ENCODE measurements at regions not wholly inside any gene's neighbourhood (a gene's known extent, or its start where the extent isn't known, plus 50 kb on each side); places are given as distances from the start of the nearest gene placed in this dataset.

DNA sequence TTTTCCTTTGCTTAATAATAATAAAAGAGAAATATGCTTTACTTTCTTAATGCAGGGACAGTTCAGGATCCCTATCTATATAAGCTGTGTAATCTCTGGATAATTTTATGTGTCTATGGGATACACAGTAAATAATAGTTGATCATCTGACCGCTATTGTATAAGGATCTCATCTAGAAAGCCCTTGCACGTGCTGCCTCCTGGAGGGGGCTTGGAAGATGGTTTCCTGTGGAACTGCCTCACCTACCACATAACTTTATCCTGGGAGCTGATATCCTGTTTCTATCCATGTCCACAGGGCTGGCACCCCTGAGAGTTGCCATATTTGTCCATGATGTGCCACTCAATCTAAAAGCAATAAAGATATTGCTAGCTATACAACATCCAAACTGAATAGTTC is 139.3 kb upstream of the FRMPD4 start:
- Histone ChIP-seq H2BK120ac (ENCODE audit: low read depth, low read length) (no peak overlapping the region), H3K4me2 (ENCODE audit: low read depth, low read length) (no peak overlapping the region), H3K9ac (ENCODE audit: low read depth, low read length) (no peak overlapping the region), H2BK15ac (ENCODE audit: low read depth, low read length) (no peak overlapping the region), H3K4ac (ENCODE audit: low read depth, low read length) (no peak overlapping the region), H3K9me1 (ENCODE audit: insufficient read depth, low read length) (no peaks in the 10 kb centered on the region), H2AK5ac (ENCODE audit: low read depth, low read length) (no peak overlapping the region), H3K4me1 (ENCODE audit: control insufficient read depth, insufficient read depth, low read length) (no peaks in the 10 kb centered on the region), H4K5ac (ENCODE audit: low read depth, low read length) (no peak overlapping the region), H4K20me1 (ENCODE audit: insufficient read depth, low read length) (no peaks in the 10 kb centered on the region), H3K23ac (ENCODE audit: low read depth, low read length) (no peak overlapping the region), H2BK20ac (ENCODE audit: low read depth, low read length) (no peak overlapping the region), H3K36me3 (ENCODE audit: control insufficient read depth, insufficient read depth, low read length) (no peaks in the 10 kb centered on the region), H4K91ac (ENCODE audit: insufficient read depth, low read depth, low read length) (no peak overlapping the region), H2AK9ac (replicated peaks; ENCODE audit: low read depth, low read length, poor library complexity) (no peak overlapping the region), H3K14ac (replicated peaks; ENCODE audit: low read depth, low read length) (no peak overlapping the region), H4K8ac (ENCODE audit: low read depth in 2 of 2, low read length in 2 of 2) (no peak overlapping the region), H3K79me1 (ENCODE audit: low read depth in 1 of 2, low read length in 2 of 2) (no peaks in the 10 kb centered on the region), H3K27me3 (ENCODE audit: control insufficient read depth, insufficient read depth, low read length) (no peaks in the 10 kb centered on the region), H3K27ac (ENCODE audit: insufficient read depth, low read length) (no peak overlapping the region), H3K18ac (ENCODE audit: low read depth, low read length) (no peak overlapping the region), H2BK5ac (ENCODE audit: low read depth, low read length, poor library complexity, severe bottlenecking) (no peak overlapping the region), H3K4me3 (ENCODE audit: insufficient read depth, low read depth, low read length) (no peak overlapping the region), H2AFZ (replicated peaks; ENCODE audit: low read length, poor library complexity) (no peak overlapping the region), H3K9me3 (ENCODE audit: control insufficient read depth, insufficient read depth, low read length) (peaks cover 2% of the 10 kb centered on the region; the same call in 1 of the 2 replicates), H3K56ac (ENCODE audit: extremely low read depth, insufficient read depth, low read length) (no peak overlapping the region)
- in situ Hi-C loops (cut with MboI; ENCODE audit: low sequenced_read_pairs) = no loop called here
- no peak for ATAC-seq (ENCODE audit: low read depth)
- DNase-seq = no peak
- no TSS peak for BruUV-seq (replicated peaks)
- intact Hi-C loops (cut with micrococcal nuclease) = no loop called here
- no CpG with 5 or more reads among the region's 2 CpGs for WGBS, 2 experiments (ENCODE audit: extremely low coverage in 2 of 2, insufficient read length in 1 of 2)
- ChIA-PET POLR2A (ENCODE audit: unreplicated experiment) (no interaction called here), CTCF (no interaction called here)
- dilution Hi-C loops (cut with HindIII; ENCODE audit: low sequenced_read_pairs, unreplicated experiment) = no loop called here
- TF ChIP-seq MAFK (IDR thresholded peaks at IDR 0.05; ENCODE audit: low read depth, low read length) (no peak), FOS (IDR thresholded peaks at IDR 0.05; ENCODE audit: low read depth, low read length) (no peak), USF2 (IDR thresholded peaks at IDR 0.05; ENCODE audit: low read depth, low read length) (no peak), ELK1 (IDR thresholded peaks at IDR 0.05; ENCODE audit: borderline replicate concordance, low read depth, low read length) (no peak), SMC3 (IDR thresholded peaks at IDR 0.05; ENCODE audit: low read depth, low read length) (no peak), MXI1 (IDR thresholded peaks at IDR 0.05; ENCODE audit: borderline replicate concordance, low read depth, low read length) (no peak), POLR2A (IDR thresholded peaks at IDR 0.05; ENCODE audit: low read depth, low read length) (no peak), RCOR1 (IDR thresholded peaks at IDR 0.05; ENCODE audit: insufficient replicate concordance, low read length) (no peak)

Data from IMR-90 (cell line).